Liver (tissue), 2 donors: ENCODE measurements at regions not wholly inside any gene's neighbourhood (a gene's known extent, or its start where the extent isn't known, plus 50 kb on each side); places are given as distances from the start of the nearest gene placed in this dataset.

ENCODE experiments used
- TF ChIP-seq, protein P1 (sequence below): fragments of 150-350 bp; IDR thresholded peaks from 2 replicates; pipeline ENCODE4 v1.5.1; 2017; ENCODE audit warnings: improper control_type of control experiment, low read depth, low read length; ENCODE audit not compliant: missing input control
- TF ChIP-seq, protein P2 (sequence below): IDR thresholded peaks from 2 replicates; pipeline ENCODE4 v1.6.1; 2016; ENCODE audit warnings: antibody characterized with exemption
- donor health status: healthy.

DNA sequence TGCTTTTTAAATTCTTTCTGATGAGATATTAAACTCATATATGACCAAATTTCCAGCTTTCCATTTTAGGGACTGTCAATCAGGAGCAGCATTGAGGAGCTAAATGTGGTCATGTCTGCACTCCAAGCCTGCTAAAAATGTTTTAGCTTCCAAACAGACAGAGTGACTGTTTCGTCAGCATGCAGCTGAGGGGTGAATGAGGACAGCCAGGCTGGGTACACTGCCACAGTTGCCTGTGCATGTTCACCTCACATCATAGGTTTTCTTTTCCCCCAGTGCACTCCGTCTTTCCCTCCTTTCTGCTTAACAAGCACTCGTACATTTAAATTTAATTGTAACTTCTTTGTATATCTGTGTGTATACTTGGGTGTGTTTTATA is 138.1 kb downstream of the ARRDC3 start:
- TF ChIP-seq, protein P1, sequence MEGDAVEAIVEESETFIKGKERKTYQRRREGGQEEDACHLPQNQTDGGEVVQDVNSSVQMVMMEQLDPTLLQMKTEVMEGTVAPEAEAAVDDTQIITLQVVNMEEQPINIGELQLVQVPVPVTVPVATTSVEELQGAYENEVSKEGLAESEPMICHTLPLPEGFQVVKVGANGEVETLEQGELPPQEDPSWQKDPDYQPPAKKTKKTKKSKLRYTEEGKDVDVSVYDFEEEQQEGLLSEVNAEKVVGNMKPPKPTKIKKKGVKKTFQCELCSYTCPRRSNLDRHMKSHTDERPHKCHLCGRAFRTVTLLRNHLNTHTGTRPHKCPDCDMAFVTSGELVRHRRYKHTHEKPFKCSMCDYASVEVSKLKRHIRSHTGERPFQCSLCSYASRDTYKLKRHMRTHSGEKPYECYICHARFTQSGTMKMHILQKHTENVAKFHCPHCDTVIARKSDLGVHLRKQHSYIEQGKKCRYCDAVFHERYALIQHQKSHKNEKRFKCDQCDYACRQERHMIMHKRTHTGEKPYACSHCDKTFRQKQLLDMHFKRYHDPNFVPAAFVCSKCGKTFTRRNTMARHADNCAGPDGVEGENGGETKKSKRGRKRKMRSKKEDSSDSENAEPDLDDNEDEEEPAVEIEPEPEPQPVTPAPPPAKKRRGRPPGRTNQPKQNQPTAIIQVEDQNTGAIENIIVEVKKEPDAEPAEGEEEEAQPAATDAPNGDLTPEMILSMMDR, result no peak
- TF ChIP-seq, protein P2, sequence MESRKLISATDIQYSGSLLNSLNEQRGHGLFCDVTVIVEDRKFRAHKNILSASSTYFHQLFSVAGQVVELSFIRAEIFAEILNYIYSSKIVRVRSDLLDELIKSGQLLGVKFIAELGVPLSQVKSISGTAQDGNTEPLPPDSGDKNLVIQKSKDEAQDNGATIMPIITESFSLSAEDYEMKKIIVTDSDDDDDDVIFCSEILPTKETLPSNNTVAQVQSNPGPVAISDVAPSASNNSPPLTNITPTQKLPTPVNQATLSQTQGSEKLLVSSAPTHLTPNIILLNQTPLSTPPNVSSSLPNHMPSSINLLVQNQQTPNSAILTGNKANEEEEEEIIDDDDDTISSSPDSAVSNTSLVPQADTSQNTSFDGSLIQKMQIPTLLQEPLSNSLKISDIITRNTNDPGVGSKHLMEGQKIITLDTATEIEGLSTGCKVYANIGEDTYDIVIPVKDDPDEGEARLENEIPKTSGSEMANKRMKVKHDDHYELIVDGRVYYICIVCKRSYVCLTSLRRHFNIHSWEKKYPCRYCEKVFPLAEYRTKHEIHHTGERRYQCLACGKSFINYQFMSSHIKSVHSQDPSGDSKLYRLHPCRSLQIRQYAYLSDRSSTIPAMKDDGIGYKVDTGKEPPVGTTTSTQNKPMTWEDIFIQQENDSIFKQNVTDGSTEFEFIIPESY, result no peak
